Gastroesophageal sphincter (tissue), 4 donors: ENCODE measurements at regions not wholly inside any gene's neighbourhood (a gene's known extent, or its start where the extent isn't known, plus 50 kb on each side); places are given as distances from the start of the nearest gene placed in this dataset.

ENCODE experiments used
- ATAC-seq: fragments of 150-250 bp; one replicate; pipeline ENCODE4 v1.9.1; 2016; ENCODE audit warnings: mild to moderate bottlenecking, moderate library complexity
- H3K27ac ChIP-seq, 4 donors: fragments of 200-600 bp; sonication (generic) in 3 of 4; 1 replicate in 3 of 4; 2 replicates in 1 of 4; pipeline ENCODE4 v1.5.1; 2016 to 2019
- H3K27me3 ChIP-seq: fragments of 200-600 bp; sonication (generic); one replicate; pipeline ENCODE4 v1.5.1; 2019
- H3K36me3 ChIP-seq, 2 donors: fragments of 200-600 bp; sonication (generic); one replicate each; pipeline ENCODE4 v1.5.1; 2019; ENCODE audit warnings: control low read depth in 1 of 2
- H3K4me1 ChIP-seq, 3 donors: fragments of 200-600 bp; sonication (generic); 1 replicate in 2 of 3; 2 replicates in 1 of 3; pipeline ENCODE4 v1.5.1; 2016 to 2019; ENCODE audit warnings: control low read depth in 2 of 3
- H3K4me3 ChIP-seq, 2 donors: fragments of 200-600 bp; sonication (generic); one replicate each; pipeline ENCODE4 v1.5.1; 2019; ENCODE audit warnings: mild to moderate bottlenecking in 1 of 2, moderate library complexity in 1 of 2
- H3K9me3 ChIP-seq, 3 donors: fragments of 200-600 bp; sonication (generic); one replicate each; pipeline ENCODE4 v1.5.1; 2017 to 2019; ENCODE audit warnings: control low read depth in 2 of 3
- EP300 ChIP-seq: sonication (generic); formaldehyde crosslinking; IDR thresholded peaks from one replicate; pipeline ENCODE4 v1.6.1; 2017; ENCODE audit warnings: antibody characterized with exemption, mild to moderate bottlenecking
- POLR2A ChIP-seq, 2 donors: fragments of 450-650 bp; IDR thresholded peaks; one replicate each; pipeline ENCODE4 v1.6.1; 2017; ENCODE audit warnings: antibody characterized with exemption in 2 of 2, mild to moderate bottlenecking in 2 of 2, moderate library complexity in 1 of 2
- POLR2AphosphoS5 ChIP-seq: sonication (generic); formaldehyde crosslinking; IDR thresholded peaks from one replicate; pipeline ENCODE4 v1.6.1; 2017; ENCODE audit warnings: antibody characterized with exemption
- WGBS, 2 donors: methylation state at CpG; one replicate each; pipeline ENCODE4 v1.1.5; 2018; ENCODE audit warnings: low coverage in 1 of 2; 5-methylcytosine and 5-hydroxymethylcytosine counted together
- TF ChIP-seq, protein P1 (sequence below), 4 experiments: fragments of 200-600 bp in 2 of 4; fragments of 450-650 bp in 2 of 4; sonication (generic) in 1 of 4; IDR thresholded peaks; one replicate each; pipeline ENCODE4 v1.5.1; 2017 to 2019; ENCODE audit warnings: antibody characterized with exemption in 4 of 4, mild to moderate bottlenecking in 2 of 4, moderate library complexity in 2 of 4

DNA sequence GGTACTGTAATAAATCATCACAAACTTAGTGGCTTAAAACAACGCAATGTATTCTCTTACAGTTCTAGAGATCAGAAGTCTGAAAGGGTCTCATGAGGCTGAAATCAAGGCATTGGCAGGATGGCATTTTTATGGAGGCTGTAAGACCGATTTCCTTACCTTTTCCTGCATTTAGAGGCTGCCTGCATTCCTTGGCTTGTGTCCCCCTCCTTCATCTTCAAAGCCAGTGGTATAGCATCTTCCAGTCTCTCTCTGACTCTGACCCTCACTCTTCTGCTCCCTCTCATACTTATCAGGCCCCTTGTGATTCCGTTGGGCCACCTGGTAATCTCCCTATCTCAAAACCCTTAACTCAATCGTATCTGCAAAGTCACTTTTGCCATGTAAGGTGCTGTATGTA is 258.2 kb upstream of the JADE1 start:
- 100% methylated on average over 2 to 4 of the region's 4 CpGs for WGBS, 2 donors

DNA sequence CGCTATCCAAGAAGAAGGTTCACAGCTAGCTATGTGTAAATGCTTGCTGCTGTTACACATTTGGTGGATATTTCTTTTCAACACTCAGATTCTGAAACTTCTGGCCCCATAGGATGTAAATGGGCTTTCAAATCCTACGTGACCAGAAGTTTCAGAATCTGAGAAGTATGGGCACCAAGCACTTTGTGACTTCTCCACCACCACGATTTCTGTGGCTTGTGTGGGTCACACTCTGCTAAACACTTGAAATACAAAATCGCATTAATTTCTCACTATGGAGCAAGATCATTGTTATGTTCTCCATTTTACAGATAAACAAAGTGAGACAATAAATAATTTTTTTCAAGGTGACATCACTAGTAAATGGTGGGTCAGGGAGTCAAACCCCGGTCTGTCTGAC is 259.4 kb upstream of the JADE1 start:
- Histone ChIP-seq H3K27me3 (no peaks in the 10 kb centered on the region), H3K9me3 (peaks cover 0 to 6% (median 0%) of the 10 kb centered on the region in 3 donors), H3K4me1 (peaks cover 6 to 22% (median 9%) of the 10 kb centered on the region in 3 donors), H3K36me3 (no peaks in the 10 kb centered on the region), H3K27ac (no peak overlapping the region), H3K4me3 (no peak overlapping the region)
- WGBS, 2 donors = 90 to 96% methylated on average over 3 to 5 of the region's 5 CpGs
- no peak for ATAC-seq
- TF ChIP-seq EP300 (no peak), POLR2AphosphoS5 (no peak), POLR2A (IDR thresholded peaks at IDR 0.05) (no peak)
- TF ChIP-seq, protein P1, sequence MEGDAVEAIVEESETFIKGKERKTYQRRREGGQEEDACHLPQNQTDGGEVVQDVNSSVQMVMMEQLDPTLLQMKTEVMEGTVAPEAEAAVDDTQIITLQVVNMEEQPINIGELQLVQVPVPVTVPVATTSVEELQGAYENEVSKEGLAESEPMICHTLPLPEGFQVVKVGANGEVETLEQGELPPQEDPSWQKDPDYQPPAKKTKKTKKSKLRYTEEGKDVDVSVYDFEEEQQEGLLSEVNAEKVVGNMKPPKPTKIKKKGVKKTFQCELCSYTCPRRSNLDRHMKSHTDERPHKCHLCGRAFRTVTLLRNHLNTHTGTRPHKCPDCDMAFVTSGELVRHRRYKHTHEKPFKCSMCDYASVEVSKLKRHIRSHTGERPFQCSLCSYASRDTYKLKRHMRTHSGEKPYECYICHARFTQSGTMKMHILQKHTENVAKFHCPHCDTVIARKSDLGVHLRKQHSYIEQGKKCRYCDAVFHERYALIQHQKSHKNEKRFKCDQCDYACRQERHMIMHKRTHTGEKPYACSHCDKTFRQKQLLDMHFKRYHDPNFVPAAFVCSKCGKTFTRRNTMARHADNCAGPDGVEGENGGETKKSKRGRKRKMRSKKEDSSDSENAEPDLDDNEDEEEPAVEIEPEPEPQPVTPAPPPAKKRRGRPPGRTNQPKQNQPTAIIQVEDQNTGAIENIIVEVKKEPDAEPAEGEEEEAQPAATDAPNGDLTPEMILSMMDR (IDR thresholded peaks at IDR 0.05) = no peak

More for the DNA sequence above, 258.2 kb upstream of the JADE1 start:
- ATAC-seq = no peak
- no peaks in the 10 kb centered on the region for H3K36me3 ChIP-seq
- no peak for TF ChIP-seq POLR2A (IDR thresholded peaks at IDR 0.05)
- no peak for TF ChIP-seq EP300
- TF ChIP-seq, protein P1 (IDR thresholded peaks at IDR 0.05) = no peak
- no peak for TF ChIP-seq POLR2AphosphoS5
- no peaks in the 10 kb centered on the region for H3K27me3 ChIP-seq
- H3K4me1 ChIP-seq = peaks cover 6 to 22% (median 9%) of the 10 kb centered on the region in 3 donors
- H3K27ac ChIP-seq = no peak overlapping the region
- H3K4me3 ChIP-seq = no peak overlapping the region
- H3K9me3 ChIP-seq = peaks cover 0 to 6% (median 0%) of the 10 kb centered on the region in 3 donors

DNA sequence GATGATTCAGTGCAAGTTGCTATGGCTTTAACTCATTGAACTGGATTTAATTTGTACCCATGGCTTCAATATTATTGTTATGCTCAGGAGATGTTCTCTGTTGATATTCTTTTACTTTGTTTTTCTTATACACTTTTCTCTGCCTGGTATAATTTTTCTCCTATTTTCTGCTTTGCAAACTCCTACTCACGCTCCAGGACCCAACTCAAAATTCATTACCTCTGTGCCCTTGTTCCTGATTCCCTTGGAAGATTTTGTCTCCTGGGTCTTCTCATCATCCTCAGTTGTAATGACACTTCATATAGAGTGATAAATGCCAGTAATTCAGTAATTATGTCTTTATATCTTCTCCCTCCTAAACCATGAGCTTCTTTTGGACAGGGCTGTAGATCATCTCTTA is 259.9 kb upstream of the JADE1 start:
- Histone ChIP-seq H3K4me1 (peaks cover 6 to 20% (median 9%) of the 10 kb centered on the region in 3 donors), H3K36me3 (no peaks in the 10 kb centered on the region), H3K27me3 (no peaks in the 10 kb centered on the region), H3K9me3 (peaks cover 0 to 6% (median 0%) of the 10 kb centered on the region in 3 donors), H3K4me3 (no peak overlapping the region), H3K27ac (no peak overlapping the region)
- TF ChIP-seq POLR2AphosphoS5 (no peak), POLR2A (IDR thresholded peaks at IDR 0.05) (no peak), EP300 (no peak)
- TF ChIP-seq, protein P1 (IDR thresholded peaks at IDR 0.05) = no peak
- 92% methylated on average over 1 of the region's 1 CpG; no CpG with 5 or more reads in 1 of the 2 donors for WGBS, 2 donors
- ATAC-seq = no peak

DNA sequence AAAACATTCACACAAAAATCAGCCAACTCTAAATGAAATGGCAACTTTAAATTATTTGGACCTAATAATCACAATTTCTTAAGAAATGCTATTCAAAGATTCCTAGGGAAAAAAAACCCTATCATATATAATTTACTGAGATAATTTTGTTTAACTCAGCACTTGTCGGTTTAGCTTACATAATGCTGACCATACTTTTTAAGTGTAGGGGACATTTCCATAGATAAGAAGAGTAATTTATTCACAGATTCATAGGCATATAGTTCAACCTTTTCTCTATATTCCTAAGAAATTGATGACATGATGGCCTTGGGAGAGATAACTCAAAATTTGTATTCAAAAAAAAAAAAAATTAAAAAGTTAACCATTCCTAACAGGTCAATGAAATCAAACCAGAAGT is 260.8 kb upstream of the PGRMC2 start:
- 75 to 92% methylated on average over 1 of the region's 1 CpG for WGBS, 2 donors
- no peak for TF ChIP-seq EP300
- no peak for TF ChIP-seq POLR2AphosphoS5
- TF ChIP-seq, protein P1 (IDR thresholded peaks at IDR 0.05) = no peak
- TF ChIP-seq POLR2A (IDR thresholded peaks at IDR 0.05) = no peak
- Histone ChIP-seq H3K4me3 (no peak overlapping the region), H3K9me3 (peaks cover 0 to 6% (median 0%) of the 10 kb centered on the region in 3 donors), H3K36me3 (no peaks in the 10 kb centered on the region), H3K27me3 (no peaks in the 10 kb centered on the region), H3K27ac (no peak overlapping the region), H3K4me1 (peaks cover 0 to 7% (median 0%) of the 10 kb centered on the region in 3 donors)
- ATAC-seq = no peak

DNA sequence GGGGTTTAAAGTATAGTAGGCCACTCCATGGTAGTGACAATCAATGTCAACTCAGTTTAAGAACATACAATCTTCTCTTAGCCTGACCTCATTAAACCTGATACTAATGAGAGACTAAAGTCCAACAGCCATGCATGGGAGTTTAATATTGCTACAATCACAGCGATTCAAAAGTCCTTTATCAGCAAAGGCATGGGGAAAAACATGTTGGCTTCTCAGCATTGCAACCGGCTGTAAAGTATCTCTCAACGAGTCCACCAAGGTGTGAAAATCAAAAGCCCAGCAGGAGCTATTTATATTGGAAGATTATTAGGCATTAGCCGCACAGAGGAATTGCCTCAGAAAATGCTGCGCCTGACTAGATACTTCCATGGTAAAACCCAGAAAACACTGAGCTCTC is 256.7 kb upstream of the PGRMC2 start:
- H3K27me3 ChIP-seq = no peaks in the 10 kb centered on the region
- no peak for ATAC-seq
- no peaks in the 10 kb centered on the region for H3K4me1 ChIP-seq
- no peak overlapping the region for H3K27ac ChIP-seq
- TF ChIP-seq, protein P1 (IDR thresholded peaks at IDR 0.05) = no peak
- TF ChIP-seq POLR2AphosphoS5 = no peak
- TF ChIP-seq EP300 = no peak
- TF ChIP-seq POLR2A (IDR thresholded peaks at IDR 0.05) = no peak
- H3K36me3 ChIP-seq = no peaks in the 10 kb centered on the region
- no peak overlapping the region for H3K4me3 ChIP-seq
- WGBS, 2 donors = 92 to 100% methylated on average over 1 to 5 of the region's 5 CpGs
- no peaks in the 10 kb centered on the region for H3K9me3 ChIP-seq
